HS-27A (cell line): ENCODE measurements at regions not wholly inside any gene's neighbourhood (a gene's known extent, or its start where the extent isn't known, plus 50 kb on each side); places are given as distances from the start of the nearest gene placed in this dataset.
"Not testable (repeated sequence)": the region's sequence is repeated elsewhere in the genome, so short reads cannot be mapped to it uniquely, and the experiment has no call there.

Source experiments
- DNase-seq: peaks from one replicate; pipeline ENCODE4 v3.0.0-alpha.2; 2012; ENCODE audit warnings: low read depth, missing footprints

DNA sequence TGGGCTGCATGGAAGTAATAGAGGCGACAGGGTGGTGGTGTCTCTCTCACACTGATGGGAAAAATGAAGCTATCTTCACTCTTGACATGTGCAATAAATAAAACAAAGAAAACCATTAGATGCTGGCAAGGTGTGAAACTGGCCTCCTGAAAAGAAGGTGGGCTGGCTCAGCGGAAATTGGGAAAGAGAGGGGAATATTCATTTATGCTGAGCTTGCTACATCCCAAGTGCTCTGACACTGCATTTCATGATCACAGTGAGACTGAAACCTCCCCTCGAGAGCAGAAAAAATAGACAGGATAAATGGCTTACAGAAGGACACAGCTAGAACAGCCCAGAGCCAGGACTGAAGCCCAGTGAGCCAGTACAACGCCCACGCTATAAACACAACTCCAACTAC, 112.1 kb upstream of the SMLR1 start:
- no peak for DNase-seq

DNA sequence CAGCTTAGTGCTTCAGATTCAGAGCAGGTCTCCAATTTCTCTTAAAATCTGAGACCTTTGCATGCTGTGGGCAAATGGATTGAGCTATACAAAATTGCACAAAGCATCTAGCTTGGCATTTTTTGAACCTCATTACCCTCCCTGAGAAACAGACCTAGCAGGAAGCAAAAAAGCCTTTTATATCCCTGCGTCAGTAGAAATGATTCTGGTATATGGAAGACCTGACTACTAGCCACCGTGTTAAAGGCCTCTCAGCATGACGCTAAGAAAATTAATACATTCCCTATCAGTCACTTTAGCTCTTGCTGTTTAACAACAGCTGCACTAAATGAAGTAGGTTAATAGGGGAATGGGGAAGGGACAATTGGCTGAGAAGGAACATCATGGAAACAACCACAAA, 110.7 kb upstream of the SMLR1 start:
- no peak for DNase-seq

DNA sequence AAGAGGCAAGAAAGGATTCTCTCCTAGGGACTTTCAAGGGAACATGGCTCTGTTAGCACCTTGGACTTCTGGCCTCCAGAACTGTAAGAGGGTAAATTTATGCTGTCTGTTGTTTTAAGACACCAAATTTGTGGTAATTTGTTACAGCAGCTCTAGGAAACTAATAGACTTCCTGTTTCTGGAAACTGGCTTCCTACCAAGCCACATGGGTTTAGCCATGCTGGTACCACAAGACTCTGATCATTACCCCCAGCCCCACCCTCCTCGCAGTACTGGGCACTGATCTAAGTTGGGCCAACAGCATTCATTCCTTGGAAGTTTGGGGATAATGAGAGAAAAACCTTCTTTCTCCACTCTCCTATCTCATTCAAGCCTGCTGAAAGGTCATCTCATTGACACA, 109.5 kb upstream of the SMLR1 start:
- no peak for DNase-seq

GRCh38 chr6:130720076-130720715, 107.0 kb upstream of the SMLR1 start:
- no peak for DNase-seq

GRCh38 chr6:130724089-130724488, 103.1 kb upstream of the SMLR1 start:
- no peak for DNase-seq

DNA sequence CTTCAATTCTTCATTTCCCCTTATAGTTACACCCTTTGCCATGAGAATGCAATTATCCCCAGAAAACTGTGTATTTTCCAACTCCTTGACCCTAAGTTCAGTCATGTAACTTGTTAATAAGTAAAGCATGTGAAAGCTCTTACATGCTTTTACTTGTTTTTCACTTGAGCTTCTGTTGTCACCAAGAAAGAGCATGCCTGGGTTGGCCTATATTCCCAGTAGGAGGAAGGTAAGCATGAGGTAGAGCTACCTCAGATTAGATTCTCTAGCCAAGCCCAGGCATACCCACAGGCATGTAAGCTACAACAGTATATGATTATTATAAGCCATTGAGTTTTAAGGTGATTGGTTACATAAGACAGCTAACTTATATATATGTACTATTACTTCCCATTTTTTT, 101.7 kb upstream of the SMLR1 start:
- no peak for DNase-seq

GRCh38 chr6:130728064-130728463, 99.1 kb upstream of the SMLR1 start:
- DNase-seq: not testable (repeated sequence)

DNA sequence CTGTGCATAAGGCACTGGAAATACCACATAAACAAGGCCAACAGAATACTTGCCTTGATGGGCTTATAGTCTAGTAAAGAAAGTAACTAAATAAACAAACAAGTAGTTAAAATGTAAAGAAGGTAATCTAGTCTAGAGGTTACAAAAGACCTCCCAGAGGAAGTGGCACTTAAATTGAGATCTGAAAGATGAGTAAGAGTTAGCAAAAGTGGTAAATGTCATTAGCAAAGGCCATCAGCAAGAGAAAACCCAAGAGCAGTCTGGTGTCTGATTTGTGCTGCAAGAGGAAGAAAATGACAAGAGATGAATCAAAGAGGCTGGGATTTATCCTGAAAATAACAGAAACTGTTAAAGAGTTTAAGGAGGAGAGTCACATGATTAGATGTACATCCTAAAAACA, 96.6 kb upstream of the SMLR1 start:
- DNase-seq: no peak

DNA sequence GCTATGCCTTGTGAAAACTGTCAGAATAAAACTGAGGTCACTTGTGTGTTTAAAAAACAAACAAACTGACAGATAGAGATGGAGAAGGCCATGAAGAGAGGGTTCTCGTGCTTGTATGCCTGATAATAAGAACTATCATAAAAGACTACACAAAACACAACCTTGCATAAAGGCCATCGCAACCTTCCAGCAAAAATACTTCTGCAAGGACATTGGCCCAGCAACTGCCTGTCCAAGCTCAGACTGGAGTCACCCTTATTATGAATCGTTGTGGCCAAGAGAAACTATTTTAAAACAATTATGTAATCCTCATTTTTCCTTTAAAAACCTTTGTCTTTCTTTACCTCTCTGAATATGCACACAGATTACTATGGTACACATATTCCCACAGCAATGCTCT, 93.0 kb upstream of the SMLR1 start:
- DNase-seq: no peak

DNA sequence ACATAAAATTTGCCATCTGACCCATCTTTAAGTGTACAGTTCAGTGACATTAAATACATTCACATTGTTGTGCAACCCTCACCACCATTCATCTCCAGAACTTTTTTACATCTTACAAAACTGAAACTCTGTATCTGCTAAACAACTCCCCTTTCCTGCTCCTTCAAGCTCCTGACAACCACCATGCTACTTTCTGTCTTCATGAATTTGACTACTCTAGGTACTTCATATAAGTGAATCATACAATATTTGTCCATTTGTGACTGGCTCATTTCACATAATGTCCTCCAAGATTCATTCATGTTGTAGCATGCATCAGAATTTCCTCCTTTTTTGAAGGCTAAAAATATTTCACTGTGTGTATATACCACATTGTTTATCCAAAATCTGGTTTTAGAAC, 86.9 kb upstream of the SMLR1 start:
- no peak for DNase-seq

GRCh38 chr6:130742131-130742681, 85.0 kb upstream of the SMLR1 start:
- no peak for DNase-seq

DNA sequence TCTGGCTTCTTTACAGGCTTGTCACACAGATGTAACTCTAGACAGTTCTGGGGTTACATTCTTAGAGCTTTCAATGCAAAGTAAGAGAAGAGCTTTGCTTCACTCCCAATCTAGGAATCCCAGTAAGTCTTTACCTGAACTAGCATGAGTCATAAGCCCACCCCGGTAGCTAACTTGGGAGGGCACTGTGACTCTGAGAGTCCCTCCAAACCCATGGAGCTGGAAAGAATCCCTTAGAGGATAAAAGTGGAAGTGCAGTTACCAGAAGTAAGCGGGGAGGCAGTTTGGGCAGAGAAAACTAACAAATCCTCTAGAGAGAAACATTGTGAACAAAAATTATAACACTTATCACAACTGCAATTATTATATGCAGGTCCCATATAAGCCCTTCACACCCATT, 84.0 kb upstream of the SMLR1 start:
- DNase-seq: no peak

DNA sequence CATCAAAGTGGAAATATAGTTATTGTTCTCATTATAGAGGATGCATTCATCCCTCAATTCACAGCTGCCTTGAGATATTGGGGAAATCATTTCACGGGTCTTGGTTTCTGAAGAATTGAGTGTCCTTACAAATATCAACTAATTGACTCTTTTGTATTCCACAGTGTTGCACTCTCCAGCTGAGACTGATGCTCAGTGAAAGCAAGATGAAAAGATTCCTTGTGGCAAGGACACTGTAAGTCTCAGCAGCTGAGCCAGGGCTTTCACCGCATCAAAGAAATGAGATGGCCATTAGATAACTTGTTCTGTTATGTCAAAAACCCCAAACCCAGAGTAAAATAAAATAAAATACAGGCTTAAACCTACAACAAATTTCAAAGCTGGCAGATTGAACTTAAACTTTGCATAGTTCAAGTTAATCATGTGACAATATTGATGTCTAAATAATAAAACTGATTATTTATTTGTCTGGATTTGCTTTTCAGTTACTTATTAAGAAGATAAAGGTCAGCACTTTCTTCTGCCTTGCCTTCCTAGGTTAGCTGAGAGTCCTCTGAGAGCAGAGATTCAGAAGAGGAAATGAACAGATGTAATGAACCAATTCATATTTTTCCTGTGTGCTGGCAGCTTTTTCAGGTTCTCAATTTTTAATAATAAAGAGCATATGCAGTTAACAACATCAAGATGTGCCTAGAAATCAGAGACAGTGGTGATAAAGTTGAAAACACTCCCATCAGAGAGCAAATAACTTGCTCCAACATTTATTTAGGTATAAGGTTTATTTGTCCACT, 82.4 kb upstream of the SMLR1 start:
- no peak for DNase-seq

- DNase-seq: no peak
Observed at GRCh38 chr6:130748041-130748440, 79.2 kb upstream of the SMLR1 start.

DNA sequence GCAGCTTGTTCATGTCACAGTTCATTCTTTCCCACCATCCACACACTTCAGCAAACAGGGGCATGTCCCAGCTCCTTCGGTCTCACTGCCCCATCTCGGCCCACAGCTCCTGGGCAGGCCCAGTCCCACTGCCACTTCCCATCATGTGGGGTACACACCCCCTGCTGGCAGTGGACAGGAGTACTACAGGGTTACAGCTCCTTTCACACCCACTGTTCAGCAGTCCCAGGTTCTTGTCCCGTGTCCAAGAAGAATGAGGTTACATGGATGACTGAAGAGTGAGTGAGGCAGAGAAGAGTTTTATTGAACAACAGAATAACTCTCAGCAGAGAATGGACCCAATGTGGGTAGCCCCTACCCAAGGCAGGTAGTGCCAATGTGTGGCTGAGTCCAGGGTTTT, 77.8 kb upstream of the SMLR1 start:
- DNase-seq: no peak

DNA sequence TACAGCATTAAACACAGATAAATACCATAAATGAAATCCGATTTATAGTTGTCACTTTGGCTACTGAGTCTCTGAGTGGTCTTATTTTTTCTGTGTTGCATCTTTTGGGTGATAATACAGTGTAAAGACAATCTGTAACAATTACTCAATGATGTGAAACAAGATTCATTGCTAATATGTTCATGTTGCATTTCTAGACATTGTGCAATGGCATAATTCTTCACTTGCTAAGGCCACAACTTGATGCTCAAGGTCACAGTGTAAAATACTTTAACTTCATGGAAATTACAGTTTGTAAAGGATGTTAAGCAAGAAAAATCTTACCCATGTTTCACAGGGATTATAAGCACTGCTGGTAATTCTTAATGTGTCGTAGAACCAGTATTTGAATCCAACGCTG, 74.9 kb upstream of the SMLR1 start:
- DNase-seq: no peak

- DNase-seq: no peak
Observed at GRCh38 chr6:130754786-130755367, 72.3 kb upstream of the SMLR1 start.

- no peak for DNase-seq
Observed at GRCh38 chr6:130755368-130756034, 71.7 kb upstream of the SMLR1 start.

DNA sequence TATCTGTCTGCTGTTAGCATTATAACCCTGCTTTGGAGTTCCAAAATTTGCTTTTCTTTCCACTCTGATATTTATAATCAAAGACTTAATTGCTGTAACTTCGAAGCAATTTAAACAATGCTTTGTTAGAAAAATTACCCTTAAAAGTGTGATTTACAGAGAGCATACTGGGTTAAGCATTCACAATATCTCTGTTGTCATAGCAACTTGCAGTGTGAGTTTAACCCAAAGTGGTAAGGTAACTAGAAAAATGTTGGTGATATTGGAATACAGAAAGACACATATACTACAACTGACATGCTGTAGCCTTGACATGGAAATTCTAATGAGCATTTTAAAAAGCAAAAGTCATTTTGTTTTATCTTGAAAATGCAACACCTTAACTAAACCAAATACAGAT, 70.4 kb upstream of the SMLR1 start:
- no peak for DNase-seq

DNA sequence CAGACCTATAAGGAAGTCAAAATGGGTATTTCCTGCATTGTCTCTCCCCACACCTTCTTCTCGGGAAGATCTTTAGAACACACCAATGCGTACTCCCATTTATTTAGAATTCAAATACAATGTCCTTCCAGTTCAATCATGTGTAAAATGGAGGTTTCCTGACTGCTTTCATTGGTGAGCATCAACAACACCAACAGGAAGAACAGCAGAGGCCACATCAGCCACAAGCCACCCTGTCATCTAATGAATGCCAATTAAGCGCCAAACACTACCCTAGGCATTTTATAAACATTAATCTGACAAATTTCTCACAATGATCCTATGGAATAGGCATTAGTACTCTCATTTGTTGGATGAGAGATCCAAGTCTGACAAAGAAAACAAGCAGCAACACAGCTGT, 68.4 kb upstream of the SMLR1 start:
- DNase-seq: no peak

DNA sequence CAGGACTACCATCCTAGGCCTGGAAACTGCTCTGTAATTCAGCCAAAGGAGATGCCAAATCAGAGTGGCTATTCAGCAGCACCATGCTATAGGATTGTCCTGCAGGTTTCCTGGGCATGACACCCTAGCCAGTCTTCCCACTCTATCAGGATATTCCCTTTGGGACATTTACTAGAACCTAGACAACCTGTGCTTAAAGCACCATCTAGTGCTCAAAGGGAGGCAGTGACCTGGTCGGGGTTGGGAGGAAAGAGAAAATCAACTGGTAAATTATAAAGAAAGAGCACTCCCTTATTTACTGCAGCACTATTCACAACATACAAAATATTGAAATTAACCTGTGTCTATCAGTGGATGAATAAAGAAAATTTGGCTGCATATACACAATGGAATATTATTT, 67.2 kb upstream of the SMLR1 start:
- no peak for DNase-seq

GRCh38 chr6:130761286-130761685, 65.9 kb upstream of the SMLR1 start:
- no peak for DNase-seq
